SK-N-MC (cell line): ENCODE measurements at regions not wholly inside any gene's neighbourhood (a gene's known extent, or its start where the extent isn't known, plus 50 kb on each side); places are given as distances from the start of the nearest gene placed in this dataset.
A peak's percentile ranks its signal among the peaks of the same experiment; 100 is the strongest.
"Not testable (repeated sequence)": the region's sequence is repeated elsewhere in the genome, so short reads cannot be mapped to it uniquely, and the experiment has no call there.

Source experiments
- DNase-seq: peaks from one replicate; pipeline ENCODE4 v3.0.0-alpha.2; 2011; ENCODE audit warnings: low read depth, low spot score
- H3K27ac ChIP-seq: fragments of 200-600 bp; sonication (generic); 2 replicates; pipeline ENCODE4 v1.5.1; 2016; ENCODE audit warnings: mixed run types
- H3K36me3 ChIP-seq: fragments of 200-600 bp; sonication (generic); 2 replicates; pipeline ENCODE4 v1.6.1; 2017; ENCODE audit warnings: antibody characterized with exemption, low read length, mixed read lengths; ENCODE audit not compliant: insufficient read depth
- H3K4me3 ChIP-seq: fragments of 200-600 bp; sonication (generic); 2 replicates; pipeline ENCODE4 v1.5.1; 2016
- H3K9ac ChIP-seq: fragments of 200-600 bp; sonication (generic); 2 replicates; pipeline ENCODE4 v1.8.0; 2017; ENCODE audit warnings: mixed run types, mixed read lengths; ENCODE audit not compliant: insufficient read length
- H3K9me3 ChIP-seq: fragments of 200-600 bp; sonication (generic); 2 replicates; pipeline ENCODE4 v1.6.1; 2017; ENCODE audit warnings: low read depth, mild to moderate bottlenecking, antibody characterized with exemption, low read length, moderate library complexity, mixed read lengths
- EZH2 ChIP-seq: fragments of 200-600 bp; sonication (generic); IDR thresholded peaks from one replicate; pipeline ENCODE4 v1.6.1; 2017; ENCODE audit warnings: antibody characterized with exemption
- FOXP2 ChIP-seq: optimal IDR thresholded peaks from 2 replicates; pipeline ENCODE3; 2011; ENCODE audit warnings: mild to moderate bottlenecking, moderate library complexity; ENCODE audit not compliant: insufficient read depth; ENCODE audit errors: extremely low read length, control extremely low read depth
- POLR2AphosphoS5 ChIP-seq: IDR thresholded peaks from 2 replicates; pipeline ENCODE4 v1.6.1; 2012; ENCODE audit warnings: mild to moderate bottlenecking, low read depth, low read length, borderline replicate concordance

DNA sequence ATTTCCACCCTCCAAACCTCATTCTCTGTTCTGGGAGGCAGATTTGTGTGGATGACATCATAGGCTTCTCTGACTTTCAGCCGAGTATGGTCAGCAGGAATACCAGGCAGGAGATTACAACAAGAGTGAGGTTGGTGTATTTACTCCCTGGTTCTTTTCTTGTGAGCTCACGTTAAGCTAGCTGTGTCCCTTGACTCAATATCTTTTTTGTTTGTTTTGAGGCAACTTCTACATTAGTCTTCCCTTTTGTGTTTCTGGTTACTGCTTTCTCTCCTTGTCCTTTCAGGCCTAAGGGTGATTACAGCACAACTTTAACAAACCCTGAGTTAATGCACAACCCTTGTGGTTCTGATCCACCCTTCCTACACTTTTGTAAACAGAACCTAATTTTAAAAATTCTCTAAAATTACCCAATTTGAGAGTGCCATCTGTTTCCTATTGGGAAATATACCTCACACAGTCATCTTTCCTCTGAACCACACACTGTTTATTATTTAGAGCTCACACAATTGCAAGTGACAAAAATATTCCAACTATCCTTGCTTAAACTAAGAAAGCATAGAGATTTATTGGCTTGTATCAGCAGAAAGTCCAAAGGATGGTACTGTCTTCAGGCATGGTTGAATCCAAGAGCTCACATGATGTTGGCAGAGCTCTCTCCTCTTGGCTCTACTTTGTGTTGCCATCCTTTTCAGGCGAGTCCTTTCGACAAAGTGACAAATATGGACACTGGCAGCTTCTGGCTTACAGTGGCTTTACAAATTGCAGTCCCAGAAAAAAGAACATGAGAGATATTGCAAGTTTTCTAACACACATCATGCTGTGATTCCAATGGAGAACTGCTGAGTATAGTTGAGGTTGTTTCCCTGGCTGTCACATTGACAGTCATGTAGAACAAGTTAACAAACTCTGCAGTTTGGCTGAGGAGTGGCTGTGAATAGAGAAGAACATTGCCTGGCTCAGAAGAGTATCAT is 150.5 kb upstream of the DDIT4L start:
- H3K27ac ChIP-seq: no peak overlapping the region
- no peak overlapping the region for H3K9ac ChIP-seq
- TF ChIP-seq FOXP2 (no peak), POLR2AphosphoS5 (no peak), EZH2 (no peak)
- H3K9me3 ChIP-seq: no peaks in the 10 kb centered on the region
- no peak overlapping the region for H3K4me3 ChIP-seq
- no peak for DNase-seq
- no peaks in the 10 kb centered on the region for H3K36me3 ChIP-seq

DNA sequence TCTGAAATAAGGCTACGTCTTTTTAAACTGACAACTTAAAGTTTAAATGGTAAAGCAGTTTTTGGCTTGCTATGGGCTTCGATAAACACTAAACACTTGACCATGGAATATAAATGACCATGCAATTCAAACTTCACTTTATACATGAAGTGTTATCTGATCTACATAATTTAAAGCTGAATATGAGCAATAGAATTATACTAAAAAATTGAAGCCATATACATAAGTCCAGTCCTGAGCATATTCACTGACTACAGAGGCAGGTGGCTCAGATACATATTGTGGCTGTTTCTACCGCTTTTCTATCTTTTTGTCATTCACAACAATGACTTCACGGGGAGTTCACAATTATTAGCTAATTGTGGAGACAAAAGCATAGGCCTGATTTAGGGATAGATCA is 149.6 kb upstream of the DDIT4L start:
- Histone ChIP-seq H3K36me3 (no peaks in the 10 kb centered on the region), H3K9me3 (no peaks in the 10 kb centered on the region), H3K4me3 (no peak overlapping the region), H3K27ac (no peak overlapping the region), H3K9ac (no peak overlapping the region)
- TF ChIP-seq EZH2: no peak
- no peak for TF ChIP-seq FOXP2
- no peak for TF ChIP-seq POLR2AphosphoS5
- no peak for DNase-seq

DNA sequence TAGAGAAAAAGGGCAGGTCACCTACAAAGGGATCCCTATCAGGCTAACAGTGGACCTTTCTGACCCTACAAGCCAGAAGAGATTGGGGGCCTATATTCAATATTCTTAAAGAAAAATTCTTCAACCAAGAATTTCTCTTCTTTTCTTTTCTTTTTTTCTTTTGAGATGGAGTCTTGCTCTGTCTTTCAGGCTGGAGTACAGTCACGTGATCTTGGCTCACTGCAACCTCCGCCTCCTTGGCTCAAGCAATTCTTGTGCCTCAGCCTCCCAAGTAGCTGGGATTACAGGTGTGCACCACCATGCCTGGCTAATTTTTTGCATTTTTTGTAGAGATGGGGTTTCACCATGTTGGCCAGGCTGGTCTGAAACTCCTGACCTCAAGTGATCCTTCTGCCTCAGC is 143.2 kb upstream of the DDIT4L start:
- not testable (repeated sequence) for H3K9me3 ChIP-seq, H3K4me3 ChIP-seq, H3K36me3 ChIP-seq, DNase-seq, H3K27ac ChIP-seq, H3K9ac ChIP-seq

DNA sequence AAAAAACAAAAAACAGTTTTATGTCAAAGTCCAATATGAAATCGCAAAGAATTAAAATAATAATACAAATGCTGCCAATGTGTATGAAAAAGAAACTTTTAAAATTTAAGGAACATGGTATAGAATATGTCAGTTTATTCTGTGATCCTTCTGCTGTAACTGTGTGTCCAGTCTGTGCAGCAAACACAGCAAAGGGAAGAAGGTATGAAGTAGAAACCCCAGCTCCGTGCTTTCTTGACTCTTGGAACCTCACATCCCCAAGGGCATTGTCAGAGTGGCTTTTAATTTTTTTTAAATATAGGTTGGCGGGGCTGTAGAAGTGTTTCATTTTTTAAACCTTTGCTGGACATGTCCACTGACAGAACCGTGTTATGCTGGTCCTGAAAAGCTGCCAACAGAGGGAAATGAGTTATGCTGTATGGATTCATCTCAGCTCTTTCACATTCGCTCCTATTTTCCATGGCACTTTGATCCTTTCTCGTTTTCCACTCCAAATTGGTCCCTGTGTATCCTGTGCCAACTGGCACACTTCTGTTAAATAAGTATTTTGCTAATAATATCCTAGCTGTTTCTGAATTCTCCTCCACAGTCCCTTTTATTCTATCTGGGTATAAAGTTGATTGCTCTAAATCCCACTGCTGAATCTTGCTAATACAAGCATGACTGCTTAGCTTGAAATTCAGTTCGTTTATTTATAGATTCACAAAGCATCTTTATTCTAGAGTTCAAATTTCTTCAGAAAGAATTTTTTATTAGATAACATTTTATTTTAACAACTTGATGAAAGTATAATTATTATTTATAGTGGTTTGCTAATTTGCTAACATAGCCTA is 127.0 kb upstream of the DDIT4L start:
- no peak overlapping the region for H3K27ac ChIP-seq
- H3K36me3 ChIP-seq: no peaks in the 10 kb centered on the region
- TF ChIP-seq FOXP2 (no peak), EZH2 (no peak), POLR2AphosphoS5 (no peak)
- H3K9me3 ChIP-seq: no peaks in the 10 kb centered on the region
- H3K9ac ChIP-seq: no peak overlapping the region
- no peak for DNase-seq
- H3K4me3 ChIP-seq: no peak overlapping the region

DNA sequence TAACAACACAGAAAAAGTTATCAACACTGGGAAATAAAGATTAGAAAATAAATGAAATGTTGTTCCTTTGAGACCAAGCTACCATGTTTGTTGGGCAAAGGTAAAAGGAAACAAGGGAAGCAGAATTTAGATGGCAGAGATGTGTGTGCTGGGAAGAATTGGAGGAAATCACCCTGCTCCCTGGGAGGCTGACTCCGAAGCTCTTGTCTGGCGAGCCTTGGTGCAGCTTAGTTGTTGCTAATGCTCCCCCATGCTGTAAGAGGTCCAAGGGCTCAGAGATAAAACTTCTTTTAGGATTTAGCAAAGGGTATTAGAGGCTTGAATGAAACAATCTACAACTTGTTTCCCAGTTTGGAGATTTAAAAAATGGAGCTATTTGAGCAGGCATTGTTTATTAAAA is 123.8 kb upstream of the DDIT4L start:
- Histone ChIP-seq H3K4me3 (no peak overlapping the region), H3K9ac (no peak overlapping the region), H3K36me3 (no peaks in the 10 kb centered on the region), H3K9me3 (no peaks in the 10 kb centered on the region), H3K27ac (no peak overlapping the region)
- no peak for DNase-seq
- TF ChIP-seq EZH2: no peak
- no peak for TF ChIP-seq POLR2AphosphoS5
- no peak for TF ChIP-seq FOXP2

DNA sequence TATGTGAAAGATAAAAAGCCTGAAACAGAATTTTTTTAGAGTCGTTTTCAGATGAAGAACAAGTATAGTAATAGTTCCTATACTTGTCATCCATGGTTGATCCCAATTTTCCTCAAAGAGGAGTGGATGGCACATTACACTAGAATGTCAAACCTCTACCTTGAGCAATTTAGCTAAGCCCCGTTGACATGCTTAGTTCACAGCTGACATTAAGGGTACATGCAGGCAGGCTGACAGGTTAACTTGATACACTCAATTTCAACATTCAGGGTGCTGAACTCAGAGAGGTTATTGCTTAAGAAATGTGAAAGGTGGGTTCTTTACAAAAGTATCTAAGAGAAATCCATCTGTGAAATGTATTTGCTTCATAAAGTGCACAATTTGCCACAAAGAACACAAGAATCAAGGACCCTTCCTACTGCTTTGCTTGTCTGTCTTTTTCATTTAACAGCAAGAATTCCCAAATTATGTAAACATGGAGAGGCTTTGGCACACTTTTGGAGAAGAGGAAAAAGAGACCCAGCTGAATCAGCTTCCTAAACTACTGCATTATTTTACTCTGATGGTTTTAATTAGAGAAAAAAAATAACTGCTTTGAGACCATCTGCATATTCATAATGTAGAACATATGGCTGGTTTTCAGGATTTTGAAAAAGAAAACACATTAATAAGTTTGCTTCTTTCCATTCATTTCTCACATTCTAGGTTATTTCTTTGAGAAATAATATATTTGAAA is 122.5 kb upstream of the DDIT4L start:
- no peak for DNase-seq
- H3K36me3 ChIP-seq: no peaks in the 10 kb centered on the region
- no peak overlapping the region for H3K4me3 ChIP-seq

DNA sequence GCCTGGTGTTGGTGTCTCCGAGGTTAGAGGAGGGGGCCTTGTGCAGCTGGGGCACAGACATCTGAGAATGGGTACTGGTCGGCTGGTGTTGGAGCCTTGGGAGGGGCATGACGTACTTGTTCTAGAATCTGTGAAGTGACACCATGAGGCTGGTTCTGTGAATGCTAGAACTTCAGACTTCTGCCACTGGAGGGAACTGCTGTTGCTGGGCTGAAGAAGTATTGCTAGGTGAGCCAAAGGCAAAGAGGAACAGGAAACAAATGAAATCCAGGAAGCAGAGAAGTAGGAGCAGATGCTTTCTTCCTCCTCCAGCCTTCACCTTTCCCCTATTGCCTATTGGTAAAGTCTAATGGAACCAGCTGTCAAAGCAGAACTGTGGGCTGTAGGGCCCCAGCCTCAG is 120.9 kb upstream of the DDIT4L start:
- no peak for DNase-seq
- no peak overlapping the region for H3K27ac ChIP-seq
- no peaks in the 10 kb centered on the region for H3K36me3 ChIP-seq
- no peak overlapping the region for H3K9ac ChIP-seq
- TF ChIP-seq FOXP2 (no peak), EZH2 (no peak), POLR2AphosphoS5 (no peak)
- H3K4me3 ChIP-seq: no peak overlapping the region
- H3K9me3 ChIP-seq: no peaks in the 10 kb centered on the region

More for the DNA sequence above, 122.5 kb upstream of the DDIT4L start:
- Histone ChIP-seq H3K9ac (no peak overlapping the region), H3K27ac (peak overlapping the region; percentile 75), H3K9me3 (no peaks in the 10 kb centered on the region)
- TF ChIP-seq POLR2AphosphoS5 (no peak), EZH2 (no peak), FOXP2 (no peak)

DNA sequence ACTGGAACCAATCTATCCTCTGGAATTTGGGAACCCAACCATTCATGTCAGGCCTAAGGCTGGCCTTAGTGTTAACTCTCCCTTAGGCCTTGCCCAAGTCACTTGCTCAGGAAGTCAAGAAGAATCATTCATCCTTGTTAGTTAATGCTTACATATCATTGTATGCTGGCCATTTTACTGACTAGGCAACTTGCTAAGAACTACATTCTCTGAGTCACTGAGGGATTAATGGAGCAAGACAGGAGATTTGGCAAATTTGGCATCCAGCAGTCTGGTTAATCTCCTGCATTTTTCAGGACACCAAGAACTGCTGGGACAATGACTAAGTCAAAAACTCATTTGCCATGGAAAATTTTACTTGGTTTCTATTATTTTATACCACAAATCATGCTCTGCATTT is 115.8 kb upstream of the DDIT4L start:
- no peak for DNase-seq
- no peaks in the 10 kb centered on the region for H3K36me3 ChIP-seq
- H3K9me3 ChIP-seq: no peaks in the 10 kb centered on the region
- no peak overlapping the region for H3K4me3 ChIP-seq
- no peak overlapping the region for H3K9ac ChIP-seq
- no peak overlapping the region for H3K27ac ChIP-seq
- TF ChIP-seq FOXP2 (no peak), EZH2 (no peak), POLR2AphosphoS5 (no peak)
